ENCODE measurements at regions not wholly inside any gene's neighbourhood (a gene's known extent, or its start where the extent isn't known, plus 50 kb on each side); places are given as distances from the start of the nearest gene placed in this dataset.

DNA sequence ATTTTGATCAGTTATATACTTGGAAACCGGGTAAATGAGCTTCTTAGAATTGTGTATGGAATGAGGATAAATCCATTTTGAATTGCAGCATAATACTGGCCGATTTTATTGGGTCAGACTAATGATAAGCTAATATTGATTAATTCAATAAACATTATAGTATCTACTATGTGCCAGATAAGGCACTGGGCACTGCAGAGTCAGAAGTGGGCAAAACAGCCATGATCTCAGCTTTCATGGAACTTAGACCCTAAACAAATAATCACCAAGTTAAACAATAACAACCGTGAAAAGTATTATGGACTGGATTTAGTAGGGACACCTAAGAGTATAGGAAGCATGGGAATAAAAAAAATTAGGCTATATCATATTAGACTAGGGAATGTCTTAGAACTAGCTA is 297.0 kb upstream of the PKDCC start:
- Histone ChIP-seq H4K20me1 (ENCODE audit: insufficient read depth, low read length) (no peaks in the 10 kb centered on the region), H3K4me1 (ENCODE audit: low read length) (no peaks in the 10 kb centered on the region; the same call in 1 of the 2 replicates), H3K9me3 (ENCODE audit: insufficient read depth, low read length) (no peaks in the 10 kb centered on the region), H3K27ac (ENCODE audit: low read length) (no peak overlapping the region), H2AFZ (ENCODE audit: low read depth, low read length) (no peak overlapping the region), H3K79me2 (ENCODE audit: low read length) (no peaks in the 10 kb centered on the region), H3K4me2 (ENCODE audit: low read length) (no peak overlapping the region), H3K4me3 (ENCODE audit: low read length) (no peak overlapping the region), H3K9ac (ENCODE audit: low read length) (no peak overlapping the region), H3K36me3 (replicated peaks; ENCODE audit: low read depth, low read length) (no peaks in the 10 kb centered on the region), H3K27me3 (ENCODE audit: low read depth, low read length) (no peaks in the 10 kb centered on the region)
- TF ChIP-seq EZH2phosphoT487 (IDR thresholded peaks at IDR 0.05; ENCODE audit: low read depth) = no peak
- TF ChIP-seq, protein P1, sequence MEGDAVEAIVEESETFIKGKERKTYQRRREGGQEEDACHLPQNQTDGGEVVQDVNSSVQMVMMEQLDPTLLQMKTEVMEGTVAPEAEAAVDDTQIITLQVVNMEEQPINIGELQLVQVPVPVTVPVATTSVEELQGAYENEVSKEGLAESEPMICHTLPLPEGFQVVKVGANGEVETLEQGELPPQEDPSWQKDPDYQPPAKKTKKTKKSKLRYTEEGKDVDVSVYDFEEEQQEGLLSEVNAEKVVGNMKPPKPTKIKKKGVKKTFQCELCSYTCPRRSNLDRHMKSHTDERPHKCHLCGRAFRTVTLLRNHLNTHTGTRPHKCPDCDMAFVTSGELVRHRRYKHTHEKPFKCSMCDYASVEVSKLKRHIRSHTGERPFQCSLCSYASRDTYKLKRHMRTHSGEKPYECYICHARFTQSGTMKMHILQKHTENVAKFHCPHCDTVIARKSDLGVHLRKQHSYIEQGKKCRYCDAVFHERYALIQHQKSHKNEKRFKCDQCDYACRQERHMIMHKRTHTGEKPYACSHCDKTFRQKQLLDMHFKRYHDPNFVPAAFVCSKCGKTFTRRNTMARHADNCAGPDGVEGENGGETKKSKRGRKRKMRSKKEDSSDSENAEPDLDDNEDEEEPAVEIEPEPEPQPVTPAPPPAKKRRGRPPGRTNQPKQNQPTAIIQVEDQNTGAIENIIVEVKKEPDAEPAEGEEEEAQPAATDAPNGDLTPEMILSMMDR (IDR thresholded peaks at IDR 0.05; ENCODE audit: low read depth, low read length) = no peak

- Histone ChIP-seq H3K9ac (ENCODE audit: low read length) (no peak overlapping the region), H3K27me3 (ENCODE audit: low read depth, low read length) (no peaks in the 10 kb centered on the region), H3K4me3 (ENCODE audit: low read length) (no peak overlapping the region), H3K27ac (ENCODE audit: low read length) (no peak overlapping the region), H3K4me2 (ENCODE audit: low read length) (no peak overlapping the region), H3K4me1 (ENCODE audit: low read length) (peaks cover 32% of the 10 kb centered on the region), H3K9me3 (ENCODE audit: insufficient read depth, low read length) (no peaks in the 10 kb centered on the region; the same call in none of the 2 replicates), H2AFZ (ENCODE audit: low read depth, low read length) (no peak overlapping the region), H3K79me2 (ENCODE audit: low read length) (no peaks in the 10 kb centered on the region), H4K20me1 (ENCODE audit: insufficient read depth, low read length) (no peaks in the 10 kb centered on the region), H3K36me3 (replicated peaks; ENCODE audit: low read depth, low read length) (no peaks in the 10 kb centered on the region)
- TF ChIP-seq EZH2phosphoT487 (IDR thresholded peaks at IDR 0.05; ENCODE audit: low read depth) = no peak
- TF ChIP-seq, protein P1 (IDR thresholded peaks at IDR 0.05; ENCODE audit: low read depth, low read length) = no peak
Observed at GRCh38 chr2:41759880-41760279, 287.9 kb upstream of the PKDCC start.

GRCh38 chr2:41763141-41763540 is 284.7 kb upstream of the PKDCC start:
- H3K9me3 ChIP-seq (ENCODE audit: insufficient read depth, low read length) = no peaks in the 10 kb centered on the region; the same call in none of the 2 replicates
- no peak overlapping the region for H3K4me2 ChIP-seq (ENCODE audit: low read length)
- H4K20me1 ChIP-seq (ENCODE audit: insufficient read depth, low read length) = no peaks in the 10 kb centered on the region
- H3K27ac ChIP-seq (ENCODE audit: low read length) = no peak overlapping the region
- no peak overlapping the region for H2AFZ ChIP-seq (ENCODE audit: low read depth, low read length)
- no peak overlapping the region for H3K9ac ChIP-seq (ENCODE audit: low read length)
- no peaks in the 10 kb centered on the region for H3K36me3 ChIP-seq (replicated peaks; ENCODE audit: low read depth, low read length)
- TF ChIP-seq EZH2phosphoT487 (IDR thresholded peaks at IDR 0.05; ENCODE audit: low read depth) = no peak
- no peaks in the 10 kb centered on the region for H3K27me3 ChIP-seq (ENCODE audit: low read depth, low read length)
- no peaks in the 10 kb centered on the region for H3K79me2 ChIP-seq (ENCODE audit: low read length)
- no peak overlapping the region for H3K4me3 ChIP-seq (ENCODE audit: low read length)
- peaks cover 28% of the 10 kb centered on the region for H3K4me1 ChIP-seq (ENCODE audit: low read length)

DNA sequence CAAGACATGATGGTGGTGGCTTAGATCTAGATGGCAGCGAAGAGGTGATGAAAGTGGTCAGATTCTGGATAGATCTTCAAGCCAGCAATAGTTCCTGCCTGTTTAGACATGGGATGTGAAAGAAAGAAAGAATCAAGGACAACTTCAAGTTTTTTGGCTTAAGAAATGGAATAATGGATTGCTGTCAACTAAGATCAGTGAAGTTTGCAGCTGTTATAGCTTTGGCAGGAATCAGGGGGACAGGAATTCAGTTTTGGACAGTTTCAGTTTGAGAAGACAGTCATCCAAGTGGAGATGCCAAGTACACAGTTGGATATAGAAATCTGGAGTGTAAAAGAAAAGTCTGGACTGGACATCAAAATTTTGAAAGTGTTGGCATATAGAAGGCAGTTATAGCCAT is 283.7 kb upstream of the PKDCC start:
- H3K9ac ChIP-seq (ENCODE audit: low read length) = no peak overlapping the region
- H3K79me2 ChIP-seq (ENCODE audit: low read length) = no peaks in the 10 kb centered on the region
- no peaks in the 10 kb centered on the region; the same call in none of the 2 replicates for H3K9me3 ChIP-seq (ENCODE audit: insufficient read depth, low read length)
- H2AFZ ChIP-seq (ENCODE audit: low read depth, low read length) = peak overlapping the region; percentile 69
- H3K27me3 ChIP-seq (ENCODE audit: low read depth, low read length) = no peaks in the 10 kb centered on the region
- no peak overlapping the region for H3K27ac ChIP-seq (ENCODE audit: low read length)
- H3K36me3 ChIP-seq (replicated peaks; ENCODE audit: low read depth, low read length) = no peaks in the 10 kb centered on the region
- no peak for TF ChIP-seq EZH2phosphoT487 (IDR thresholded peaks at IDR 0.05; ENCODE audit: low read depth)
- TF ChIP-seq, protein P1 (IDR thresholded peaks at IDR 0.05; ENCODE audit: low read depth, low read length) = no peak
- no peaks in the 10 kb centered on the region for H4K20me1 ChIP-seq (ENCODE audit: insufficient read depth, low read length)
- H3K4me3 ChIP-seq (ENCODE audit: low read length) = no peak overlapping the region
- no peak overlapping the region for H3K4me2 ChIP-seq (ENCODE audit: low read length)
- H3K4me1 ChIP-seq (ENCODE audit: low read length) = peaks cover 28% of the 10 kb centered on the region
